ENCODE measurements at regions not wholly inside any gene's neighbourhood (a gene's known extent, or its start where the extent isn't known, plus 50 kb on each side); places are given as distances from the start of the nearest gene placed in this dataset.
A peak's percentile ranks its signal among the peaks of the same experiment; 100 is the strongest.

- no peak for DNase-seq
Measured at GRCh38 chr20:39431091-39431880, 469.1 kb downstream of the DHX35 start.

- peak; percentile 2 for DNase-seq
Measured at GRCh38 chr20:39429726-39430125, 467.6 kb downstream of the DHX35 start.

GRCh38 chr20:39424962-39425678 lies 463.0 kb downstream of the DHX35 start:
- no peak for DNase-seq

- no peak for DNase-seq
Measured at GRCh38 chr20:39421571-39422105, 459.5 kb downstream of the DHX35 start.

GRCh38 chr20:39412091-39412490 lies 449.9 kb downstream of the DHX35 start:
- no peak for DNase-seq

GRCh38 chr20:39399463-39399862 lies 437.3 kb downstream of the DHX35 start:
- no peak for DNase-seq

- DNase-seq = no peak
Measured at GRCh38 chr20:39398656-39399055, 436.5 kb downstream of the DHX35 start.

- DNase-seq = no peak
Measured at GRCh38 chr20:39397646-39398045, 435.5 kb downstream of the DHX35 start.

- DNase-seq = no peak
Measured at GRCh38 chr20:39395478-39396291, 433.5 kb downstream of the DHX35 start.

- DNase-seq = no peak
Measured at GRCh38 chr20:39394461-39394860, 432.3 kb downstream of the DHX35 start.

- DNase-seq = no peak
Measured at GRCh38 chr20:39390186-39390585, 428.0 kb downstream of the DHX35 start.

GRCh38 chr20:39381595-39381994 lies 419.5 kb downstream of the DHX35 start:
- DNase-seq = no peak

GRCh38 chr20:39378776-39379175 lies 416.6 kb downstream of the DHX35 start:
- no peak for DNase-seq

- DNase-seq = no peak
Measured at GRCh38 chr20:39376788-39377187, 414.6 kb downstream of the DHX35 start.

- DNase-seq = no peak
Measured at GRCh38 chr20:39364320-39364719, 402.2 kb downstream of the DHX35 start.

GRCh38 chr20:39359981-39360620 lies 398.0 kb downstream of the DHX35 start:
- DNase-seq = no peak

GRCh38 chr20:39358052-39358451 lies 395.9 kb downstream of the DHX35 start:
- no peak for DNase-seq

- no peak for DNase-seq
Measured at GRCh38 chr20:39356908-39357307, 394.8 kb downstream of the DHX35 start.

GRCh38 chr20:39349240-39349639 lies 387.1 kb downstream of the DHX35 start:
- no peak for DNase-seq

- no peak for DNase-seq
Measured at GRCh38 chr20:39347626-39348025, 385.5 kb downstream of the DHX35 start.

GRCh38 chr20:39342463-39342862 lies 380.3 kb downstream of the DHX35 start:
- no peak for DNase-seq

GRCh38 chr20:39338469-39339376 lies 376.6 kb downstream of the DHX35 start:
- no peak for DNase-seq

Data from NCI-H510A (cell line).